A549 (cell line): ENCODE measurements at regions not wholly inside any gene's neighbourhood (a gene's known extent, or its start where the extent isn't known, plus 50 kb on each side); places are given as distances from the start of the nearest gene placed in this dataset.

Experiments used
- ATAC-seq, 2 experiments: fragments of 200-7000 bp in 1 of 2; fragments of >200 bp in 1 of 2; cut with Nextera tagmentation in 1 of 2; cut with Tn5 transposase in 1 of 2; 3 replicates each; pipeline versions ENCODE4 v1.8.0 to v1.9.1; 2018 to 2020; ENCODE audit warnings: mild to moderate bottlenecking in 1 of 2, moderate library complexity in 1 of 2
- CTCF ChIA-PET: fragments of 300-600 bp; sonication (Branson Sonifier 250); formaldehyde crosslinking; extraction: SDS; loops from one replicate; lab custom pipeline; 2021; ENCODE audit warnings: antibody characterized with exemption, inconsistent platforms; lab: Yijun Ruan, JAX
- POLR2A ChIA-PET: fragments of 350-600 bp; formaldehyde crosslinking; extraction: SDS; loops from one replicate; lab custom pipeline; 2021; ENCODE audit warnings: antibody characterized with exemption, inconsistent platforms; lab: Yijun Ruan, JAX
- DNase-seq, 2 experiments: peaks; one replicate each; pipeline versions ENCODE4 v3.0.0 to v3.0.0-alpha.2; 2011 to 2016; ENCODE audit warnings: low read depth in 1 of 2, low spot score in 1 of 2
- FAIRE-seq: peaks from 2 replicates; lab custom pipeline; 2011; peaks lifted over from hg19 to GRCh38; lab: Jason Lieb, UNC
- H3K27ac ChIP-seq, 2 experiments: fragments of >200 bp; sonication (Bioruptor Twin); formaldehyde crosslinking; 3 replicates each; pipeline ENCODE4 v1.5.1; 2016 to 2017
- H3K4me1 ChIP-seq: fragments of >200 bp; sonication (Bioruptor Twin); formaldehyde crosslinking; 3 replicates; pipeline ENCODE4 v1.6.1; 2016
- H3K4me2 ChIP-seq: fragments of >200 bp; sonication (Bioruptor Twin); formaldehyde crosslinking; 3 replicates; pipeline ENCODE4 v1.6.1; 2016
- H3K4me3 ChIP-seq: fragments of >200 bp; sonication (Bioruptor Twin); formaldehyde crosslinking; 3 replicates; pipeline ENCODE4 v1.5.1; 2016
- H3K9me3 ChIP-seq: fragments of >200 bp; sonication (Bioruptor Twin); formaldehyde crosslinking; 3 replicates; pipeline ENCODE4 v1.6.1; 2016
- BCL3 ChIP-seq: fragments of >200 bp; sonication (Bioruptor Twin); formaldehyde crosslinking; IDR thresholded peaks from 3 replicates; pipeline ENCODE4 v1.6.1; 2016
- CBX2 ChIP-seq: fragments of 200-600 bp; sonication (generic); IDR thresholded peaks from 2 replicates; pipeline ENCODE4 v1.6.1; 2016; ENCODE audit warnings: low read depth, mild to moderate bottlenecking, borderline replicate concordance
- CEBPB ChIP-seq, 2 experiments: fragments of >200 bp in 1 of 2; sonication (Bioruptor Twin) in 1 of 2; formaldehyde crosslinking in 1 of 2; IDR thresholded peaks; 2 replicates each; pipeline ENCODE4 v1.6.1; 2012 to 2016
- CTCF ChIP-seq: fragments of >200 bp; sonication (Bioruptor Twin); formaldehyde crosslinking; IDR thresholded peaks from 3 replicates; pipeline ENCODE4 v1.5.1; 2016
- ELK1 ChIP-seq: fragments of 150-350 bp; IDR thresholded peaks from 2 replicates; pipeline ENCODE4 v1.6.1; 2014; ENCODE audit warnings: low read depth, mild to moderate bottlenecking, low read length
- EP300 ChIP-seq, 2 experiments: fragments of >200 bp; sonication (Bioruptor Twin); formaldehyde crosslinking; IDR thresholded peaks; 2 replicates in 1 of 2; 3 replicates in 1 of 2; pipeline ENCODE4 v1.6.1; 2016 to 2017
- ESRRA ChIP-seq: fragments of 150-350 bp; IDR thresholded peaks from 2 replicates; pipeline ENCODE4 v1.6.1; 2014; ENCODE audit warnings: mild to moderate bottlenecking, low read length, borderline replicate concordance
- FOSB ChIP-seq: fragments of 250-450 bp; sonication (Bioruptor Pico); IDR thresholded peaks from 2 replicates; pipeline ENCODE4 v1.5.0; 2020; ENCODE audit warnings: mild to moderate bottlenecking, moderate library complexity
- HES2 ChIP-seq: fragments of >200 bp; sonication (Bioruptor Twin); formaldehyde crosslinking; IDR thresholded peaks from 2 replicates; pipeline ENCODE4 v1.6.1; 2016
- HMGXB4 ChIP-seq: fragments of 250-450 bp; sonication (Bioruptor Pico); IDR thresholded peaks from 2 replicates; pipeline ENCODE4 v1.5.0; 2021; ENCODE audit warnings: mild to moderate bottlenecking, moderate library complexity, borderline replicate concordance
- HOXB5 ChIP-seq: fragments of 250-450 bp; sonication (Bioruptor Pico); IDR thresholded peaks from 2 replicates; pipeline ENCODE4 v1.5.0; 2020; ENCODE audit warnings: mild to moderate bottlenecking, moderate library complexity
- JUN ChIP-seq, 2 experiments: fragments of >200 bp; sonication (Bioruptor Twin); formaldehyde crosslinking; IDR thresholded peaks; 2 replicates in 1 of 2; 3 replicates in 1 of 2; pipeline ENCODE4 v1.6.1; 2016 to 2017
- MAZ ChIP-seq: fragments of 150-350 bp; IDR thresholded peaks from 2 replicates; pipeline ENCODE4 v1.6.1; 2014; ENCODE audit warnings: antibody characterized with exemption, low read depth, low read length, borderline replicate concordance
- MYC ChIP-seq: IDR thresholded peaks from 2 replicates; pipeline ENCODE4 v1.6.1; 2012; ENCODE audit warnings: mild to moderate bottlenecking, inconsistent platforms, low read length, improper control_type of control experiment, borderline replicate concordance
- NPAS2 ChIP-seq: fragments of 250-450 bp; sonication (Bioruptor Pico); IDR thresholded peaks from 2 replicates; pipeline ENCODE4 v1.8.0; 2022; ENCODE audit warnings: mild to moderate bottlenecking, moderate library complexity, borderline replicate concordance
- POLR2AphosphoS2 ChIP-seq: conservative IDR thresholded peaks from 2 replicates; pipeline ENCODE4 v1.6.1; 2012; ENCODE audit warnings: low read length, improper control_type of control experiment, inconsistent platforms
- RARB ChIP-seq: fragments of 250-450 bp; sonication (Bioruptor Pico); IDR thresholded peaks from 2 replicates; pipeline ENCODE4 v1.8.0; 2021; ENCODE audit warnings: mild to moderate bottlenecking, moderate library complexity
- SMC3 ChIP-seq: fragments of >200 bp; sonication (Bioruptor Twin); formaldehyde crosslinking; IDR thresholded peaks from 3 replicates; pipeline ENCODE4 v1.6.1; 2018; ENCODE audit warnings: inconsistent platforms
- ZSCAN20 ChIP-seq: fragments of 250-450 bp; sonication (Bioruptor Pico); IDR thresholded peaks from 2 replicates; pipeline ENCODE4 v1.8.0; 2022; ENCODE audit warnings: mild to moderate bottlenecking, moderate library complexity
- WGBS: methylation state at CpG from one replicate; pipeline ENCODE4 v1.1.6; 2017; ENCODE audit errors: missing lambda C conversion rate; 5-methylcytosine and 5-hydroxymethylcytosine counted together

- H3K4me2 ChIP-seq: peak overlapping the region; percentile 81
- DNase-seq (peak in 1 of 2 experiments; percentile 37), FAIRE-seq (no peak), ATAC-seq (peak; percentile 57; a peak in 3 of 6 replicates)
- TF ChIP-seq MYC: no peak
- TF ChIP-seq EP300 (IDR thresholded peaks at IDR 0.05): no peak
- no peak for TF ChIP-seq ESRRA
- no peak for TF ChIP-seq ZSCAN20 (CRISPR knock-in tag)
- TF ChIP-seq HOXB5 (CRISPR knock-in tag): no peak
- TF ChIP-seq CBX2: no peak
- ChIA-PET POLR2A (no interaction called here), CTCF (no interaction called here)
- 21% methylated on average over 4 of the region's 4 CpGs for WGBS
- H3K9me3 ChIP-seq: no peaks in the 10 kb centered on the region
- no peak overlapping the region for H3K4me3 ChIP-seq
- peak overlapping the region; percentile 41 to 69; a peak in 2 of 6 replicates for H3K27ac ChIP-seq
- H3K4me1 ChIP-seq: peaks cover 30% of the 10 kb centered on the region
Measured at GRCh38 chr3:165459111-165459510, 262.9 kb upstream of the SLITRK3 start.

- no peak for DNase-seq
- Histone ChIP-seq H3K9me3 (no peaks in the 10 kb centered on the region), H3K4me3 (no peak overlapping the region), H3K4me1 (peaks cover 15% of the 10 kb centered on the region), H3K27ac (no peak overlapping the region), H3K4me2 (no peak overlapping the region)
- ATAC-seq: no peak
- FAIRE-seq: no peak
- ChIA-PET POLR2A (no interaction called here), CTCF (no interaction called here)
- 88% methylated on average over 6 of the region's 6 CpGs for WGBS
- no peak for TF ChIP-seq BCL3
- TF ChIP-seq CEBPB (IDR thresholded peaks at IDR 0.05): no peak
- TF ChIP-seq HMGXB4 (CRISPR knock-in tag): no peak
- no peak for TF ChIP-seq RARB
- no peak for TF ChIP-seq SMC3
- no peak for TF ChIP-seq POLR2AphosphoS2
- no peak for TF ChIP-seq HES2
- TF ChIP-seq CTCF: no peak
- TF ChIP-seq JUN (IDR thresholded peaks at IDR 0.05): no peak
- no peak for TF ChIP-seq NPAS2 (CRISPR knock-in tag)
- no peak for TF ChIP-seq MAZ
- TF ChIP-seq FOSB: no peak
- no peak for TF ChIP-seq ELK1
Measured at GRCh38 chr3:165457096-165457495, 260.9 kb upstream of the SLITRK3 start.
